KMS-11 (cell line): ENCODE measurements at regions not wholly inside any gene's neighbourhood (a gene's known extent, or its start where the extent isn't known, plus 50 kb on each side); places are given as distances from the start of the nearest gene placed in this dataset.

Experiments
- H2AFZ ChIP-seq: fragments of 200-600 bp; sonication (generic); 2 replicates; pipeline ENCODE4 v1.6.1; 2016; ENCODE audit warnings: antibody characterized with exemption, mixed run types, low read depth
- H3K27ac ChIP-seq: fragments of 200-600 bp; sonication (generic); 2 replicates; pipeline ENCODE4 v1.6.1; 2016; ENCODE audit warnings: mild to moderate bottlenecking, mixed run types
- H3K27me3 ChIP-seq: fragments of 200-600 bp; sonication (generic); 2 replicates; pipeline ENCODE4 v1.6.1; 2017; ENCODE audit warnings: mild to moderate bottlenecking, low read depth, mixed run types, moderate library complexity; ENCODE audit not compliant: insufficient read depth
- H3K36me3 ChIP-seq: fragments of 200-600 bp; sonication (generic); 2 replicates; pipeline ENCODE4 v1.6.1; 2017; ENCODE audit warnings: mild to moderate bottlenecking, mixed run types; ENCODE audit not compliant: insufficient read depth
- H3K4me1 ChIP-seq: fragments of 200-600 bp; sonication (generic); 2 replicates; pipeline ENCODE4 v1.6.1; 2016; ENCODE audit warnings: mild to moderate bottlenecking, low read depth, mixed run types; ENCODE audit not compliant: poor library complexity, severe bottlenecking
- H3K4me2 ChIP-seq: fragments of 200-600 bp; sonication (generic); 2 replicates; pipeline ENCODE4 v1.7.0; 2016; ENCODE audit warnings: mild to moderate bottlenecking, mixed run types
- H3K4me3 ChIP-seq: fragments of 200-600 bp; sonication (generic); IDR thresholded peaks from 2 replicates; pipeline ENCODE4 v1.6.1; 2017; ENCODE audit warnings: low read depth, low read length, mixed read lengths; ENCODE audit not compliant: insufficient read depth
- H3K79me2 ChIP-seq: fragments of 200-600 bp; sonication (generic); 2 replicates; pipeline ENCODE4 v1.6.1; 2016; ENCODE audit warnings: low read depth, mixed run types; ENCODE audit not compliant: insufficient read depth
- H3K9ac ChIP-seq: fragments of 200-600 bp; sonication (generic); 2 replicates; pipeline ENCODE4 v1.6.1; 2016; ENCODE audit warnings: mild to moderate bottlenecking, mixed run types
- H4K20me1 ChIP-seq: fragments of 200-600 bp; sonication (generic); 2 replicates; pipeline ENCODE4 v1.6.1; 2016; ENCODE audit warnings: mild to moderate bottlenecking, mixed run types; ENCODE audit not compliant: insufficient read depth
- TF ChIP-seq, protein P1 (sequence below): fragments of 200-600 bp; sonication (generic); conservative IDR thresholded peaks from 2 replicates; pipeline ENCODE4 v1.6.1; 2017; ENCODE audit warnings: low read depth, mild to moderate bottlenecking, antibody characterized with exemption, low read length, moderate library complexity, mixed read lengths

GRCh38 chr22:48264586-48264985, 1502.1 kb downstream of the TBC1D22A start:
- H3K4me2 ChIP-seq, result no peak overlapping the region
- H3K4me3 ChIP-seq, result no peak overlapping the region
- no peaks in the 10 kb centered on the region for H3K36me3 ChIP-seq
- no peak overlapping the region for H3K27ac ChIP-seq
- no peak overlapping the region for H2AFZ ChIP-seq
- TF ChIP-seq, protein P1, sequence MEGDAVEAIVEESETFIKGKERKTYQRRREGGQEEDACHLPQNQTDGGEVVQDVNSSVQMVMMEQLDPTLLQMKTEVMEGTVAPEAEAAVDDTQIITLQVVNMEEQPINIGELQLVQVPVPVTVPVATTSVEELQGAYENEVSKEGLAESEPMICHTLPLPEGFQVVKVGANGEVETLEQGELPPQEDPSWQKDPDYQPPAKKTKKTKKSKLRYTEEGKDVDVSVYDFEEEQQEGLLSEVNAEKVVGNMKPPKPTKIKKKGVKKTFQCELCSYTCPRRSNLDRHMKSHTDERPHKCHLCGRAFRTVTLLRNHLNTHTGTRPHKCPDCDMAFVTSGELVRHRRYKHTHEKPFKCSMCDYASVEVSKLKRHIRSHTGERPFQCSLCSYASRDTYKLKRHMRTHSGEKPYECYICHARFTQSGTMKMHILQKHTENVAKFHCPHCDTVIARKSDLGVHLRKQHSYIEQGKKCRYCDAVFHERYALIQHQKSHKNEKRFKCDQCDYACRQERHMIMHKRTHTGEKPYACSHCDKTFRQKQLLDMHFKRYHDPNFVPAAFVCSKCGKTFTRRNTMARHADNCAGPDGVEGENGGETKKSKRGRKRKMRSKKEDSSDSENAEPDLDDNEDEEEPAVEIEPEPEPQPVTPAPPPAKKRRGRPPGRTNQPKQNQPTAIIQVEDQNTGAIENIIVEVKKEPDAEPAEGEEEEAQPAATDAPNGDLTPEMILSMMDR, result no peak
- H3K27me3 ChIP-seq, result no peaks in the 10 kb centered on the region
- no peaks in the 10 kb centered on the region for H3K4me1 ChIP-seq
- H3K79me2 ChIP-seq, result no peaks in the 10 kb centered on the region
- no peaks in the 10 kb centered on the region for H4K20me1 ChIP-seq
- H3K9ac ChIP-seq, result no peak overlapping the region

- no peaks in the 10 kb centered on the region for H4K20me1 ChIP-seq
- no peaks in the 10 kb centered on the region for H3K27me3 ChIP-seq
- H3K4me3 ChIP-seq, result no peak overlapping the region
- no peak overlapping the region for H3K27ac ChIP-seq
- no peak overlapping the region for H2AFZ ChIP-seq
- no peak overlapping the region for H3K4me2 ChIP-seq
- TF ChIP-seq, protein P1, result no peak
- H3K4me1 ChIP-seq, result no peaks in the 10 kb centered on the region
- no peaks in the 10 kb centered on the region for H3K36me3 ChIP-seq
- H3K9ac ChIP-seq, result no peak overlapping the region
- H3K79me2 ChIP-seq, result no peaks in the 10 kb centered on the region
These were observed 1501.4 kb downstream of the TBC1D22A start for GRCh38 chr22:48263791-48264351.

- Histone ChIP-seq H3K4me1 (no peaks in the 10 kb centered on the region), H3K9ac (no peak overlapping the region), H3K4me3 (no peak overlapping the region), H3K79me2 (no peaks in the 10 kb centered on the region), H3K36me3 (no peaks in the 10 kb centered on the region), H2AFZ (no peak overlapping the region), H3K27ac (no peak overlapping the region), H4K20me1 (no peaks in the 10 kb centered on the region), H3K4me2 (no peak overlapping the region), H3K27me3 (no peaks in the 10 kb centered on the region)
- TF ChIP-seq, protein P1, result no peak
These were observed 1500.9 kb downstream of the TBC1D22A start for GRCh38 chr22:48263431-48263765.

DNA sequence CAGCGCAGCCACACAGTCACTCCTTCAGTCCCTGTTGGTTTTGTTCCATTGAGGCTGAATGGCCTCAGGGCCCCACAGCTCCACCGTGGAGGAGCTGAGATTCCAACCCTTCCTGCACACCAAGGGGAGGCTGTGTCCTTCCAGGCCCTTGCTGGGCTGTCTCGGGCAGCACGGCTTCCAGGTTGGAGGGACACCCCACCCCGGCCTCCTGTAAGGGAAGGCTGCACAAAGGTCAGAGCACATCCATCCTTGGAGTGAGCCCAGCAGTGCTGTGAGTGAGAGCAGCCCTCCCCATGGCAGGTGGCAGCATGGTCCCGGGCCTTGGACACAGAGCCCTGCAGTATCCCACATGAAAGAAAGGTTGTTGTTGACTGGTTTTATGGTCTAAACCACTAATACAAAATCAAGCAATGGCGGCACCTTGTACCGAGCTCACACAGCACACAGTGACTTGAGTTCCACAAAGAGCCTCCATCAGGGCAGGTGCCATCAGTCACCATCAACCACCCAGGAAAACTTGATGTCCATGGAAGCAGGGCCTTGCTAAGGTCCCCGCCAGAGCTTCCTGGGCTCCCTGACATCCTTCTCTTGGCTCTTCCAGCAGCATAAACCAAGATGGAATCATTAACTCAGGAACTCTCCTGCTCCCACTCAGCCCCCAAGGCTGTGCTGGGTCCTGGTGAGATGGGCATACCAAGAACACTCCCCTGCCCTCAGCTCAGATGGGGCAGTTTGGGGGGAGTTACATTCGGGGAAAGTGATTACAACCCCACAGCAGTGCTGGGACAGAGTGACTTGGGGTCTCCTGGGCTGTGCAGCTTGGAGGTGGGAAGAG, 1500.4 kb downstream of the TBC1D22A start:
- no peak overlapping the region for H2AFZ ChIP-seq
- H3K36me3 ChIP-seq, result no peaks in the 10 kb centered on the region
- H3K27ac ChIP-seq, result no peak overlapping the region
- no peak overlapping the region for H3K4me2 ChIP-seq
- H4K20me1 ChIP-seq, result no peaks in the 10 kb centered on the region
- no peaks in the 10 kb centered on the region for H3K79me2 ChIP-seq
- TF ChIP-seq, protein P1, result no peak
- H3K4me1 ChIP-seq, result no peaks in the 10 kb centered on the region
- H3K9ac ChIP-seq, result no peak overlapping the region
- H3K4me3 ChIP-seq, result no peak overlapping the region
- H3K27me3 ChIP-seq, result no peaks in the 10 kb centered on the region
